ENCODE measurements at regions not wholly inside any gene's neighbourhood (a gene's known extent, or its start where the extent isn't known, plus 50 kb on each side); places are given as distances from the start of the nearest gene placed in this dataset.

- Histone ChIP-seq H3K4me1 (no peaks in the 10 kb centered on the region), H3K27ac (no peak overlapping the region), H3K36me3 (replicated peaks in 1 of 2; ENCODE audit: insufficient read depth in 1 of 2, low read depth in 2 of 2) (no peaks in the 10 kb centered on the region), H3K9me3 (no peaks in the 10 kb centered on the region), H3K27me3 (no peaks in the 10 kb centered on the region), H3K4me3 (no peak overlapping the region)
- 96 to 100% methylated on average over 2 of the region's 2 CpGs for WGBS, 2 donors
- DNase-seq (no peak), ATAC-seq (no peak)
- intact Hi-C loops (cut with DNase I): no loop called here
- TF ChIP-seq POLR2A (IDR thresholded peaks at IDR 0.05) (no peak), CTCF (IDR thresholded peaks at IDR 0.05) (no peak)
Measured at GRCh38 chr2:57859755-57860154, 186.9 kb upstream of the VRK2 start.

GRCh38 chr2:57862153-57862552 lies 184.5 kb upstream of the VRK2 start:
- ATAC-seq: no peak
- no peak for DNase-seq
- no peaks in the 10 kb centered on the region for H3K4me1 ChIP-seq
- WGBS, 2 donors: 83 to 86% methylated on average over 2 of the region's 2 CpGs
- H3K27me3 ChIP-seq: no peaks in the 10 kb centered on the region
- H3K4me3 ChIP-seq: no peak overlapping the region
- H3K9me3 ChIP-seq: no peaks in the 10 kb centered on the region
- no peak overlapping the region for H3K27ac ChIP-seq
- H3K36me3 ChIP-seq (replicated peaks in 1 of 2; ENCODE audit: insufficient read depth in 1 of 2, low read depth in 2 of 2): no peaks in the 10 kb centered on the region
- intact Hi-C loops (cut with DNase I): no loop called here
- TF ChIP-seq CTCF (IDR thresholded peaks at IDR 0.05) (no peak), POLR2A (IDR thresholded peaks at IDR 0.05) (no peak)

GRCh38 chr2:57862727-57863126 lies 183.9 kb upstream of the VRK2 start:
- Histone ChIP-seq H3K4me3 (no peak overlapping the region), H3K27me3 (no peaks in the 10 kb centered on the region), H3K36me3 (replicated peaks in 1 of 2; ENCODE audit: insufficient read depth in 1 of 2, low read depth in 2 of 2) (no peaks in the 10 kb centered on the region), H3K9me3 (no peaks in the 10 kb centered on the region), H3K4me1 (no peaks in the 10 kb centered on the region), H3K27ac (no peak overlapping the region)
- TF ChIP-seq POLR2A (IDR thresholded peaks at IDR 0.05) (no peak), CTCF (IDR thresholded peaks at IDR 0.05) (no peak)
- ATAC-seq: no peak
- no peak for DNase-seq
- intact Hi-C loops (cut with DNase I): no loop called here

GRCh38 chr2:57864926-57865325 lies 181.7 kb upstream of the VRK2 start:
- WGBS, 2 donors: 75 to 76% methylated on average over 2 of the region's 2 CpGs
- no peaks in the 10 kb centered on the region for H3K27me3 ChIP-seq

More at GRCh38 chr2:57864926-57865325, 181.7 kb upstream of the VRK2 start:
- ATAC-seq: no peak
- Histone ChIP-seq H3K36me3 (replicated peaks in 1 of 2; ENCODE audit: insufficient read depth in 1 of 2, low read depth in 2 of 2) (no peaks in the 10 kb centered on the region), H3K4me1 (no peaks in the 10 kb centered on the region), H3K27ac (no peak overlapping the region), H3K4me3 (no peak overlapping the region), H3K9me3 (no peaks in the 10 kb centered on the region)
- intact Hi-C loops (cut with DNase I): no loop called here
- DNase-seq: no peak
- no peak for TF ChIP-seq POLR2A (IDR thresholded peaks at IDR 0.05)
- TF ChIP-seq CTCF (IDR thresholded peaks at IDR 0.05): no peak
